Brain microvascular endothelial cell (primary cell): ENCODE measurements at regions not wholly inside any gene's neighbourhood (a gene's known extent, or its start where the extent isn't known, plus 50 kb on each side); places are given as distances from the start of the nearest gene placed in this dataset.

Experiments used
- DNase-seq: peaks from one replicate; pipeline ENCODE4 v3.0.0-alpha.2; 2020
- H3K27ac ChIP-seq: fragments of 250-450 bp; sonication (Bioruptor Pico); 2 replicates; pipeline ENCODE4 v1.5.1; 2020; ENCODE audit warnings: mild to moderate bottlenecking, moderate library complexity
- H3K27me3 ChIP-seq: fragments of 250-450 bp; sonication (Bioruptor Pico); replicated peaks from 2 replicates; pipeline ENCODE4 v1.5.1; 2020; ENCODE audit warnings: mild to moderate bottlenecking
- H3K36me3 ChIP-seq: fragments of 250-450 bp; sonication (Bioruptor Pico); replicated peaks from 2 replicates; pipeline ENCODE4 v1.5.1; 2020; ENCODE audit warnings: mild to moderate bottlenecking
- H3K4me3 ChIP-seq: 2 replicates; pipeline ENCODE4 v1.5.1; 2011; ENCODE audit warnings: low read depth, mild to moderate bottlenecking, control low read depth, low read length, moderate library complexity
- in situ Hi-C: cut with HindIII; loops from 2 replicates; pipeline ENCODE4 v1.10.0; 2017; ENCODE audit warnings: low sequenced_read_pairs, low pct_ligation_motif_present
- TF ChIP-seq, protein P1 (sequence below): IDR thresholded peaks from 2 replicates; pipeline ENCODE4 v1.5.1; 2011; ENCODE audit warnings: low read depth, mild to moderate bottlenecking, moderate library complexity, low read length, control low read depth, inconsistent platforms; ENCODE audit errors: missing control alignments

DNA sequence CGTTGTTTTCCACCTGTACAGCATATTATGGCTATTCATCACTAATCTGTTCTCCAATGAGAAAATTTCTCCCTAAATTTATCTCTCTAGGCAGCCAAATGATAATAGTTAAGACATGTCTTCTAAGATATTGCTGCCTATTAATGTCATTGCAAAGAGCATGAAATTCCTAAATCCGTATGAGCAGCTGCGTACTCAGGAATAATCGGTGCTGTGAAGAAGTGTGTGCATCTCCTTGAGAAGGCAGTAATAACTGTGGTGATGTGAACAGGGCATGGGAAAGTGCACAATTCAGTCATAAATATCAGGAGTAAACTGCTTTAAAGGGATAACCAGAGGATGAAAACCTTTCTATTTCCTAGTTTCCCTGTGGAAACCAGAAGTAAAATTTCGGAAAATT, 112.2 kb downstream of the SLITRK5 start:
- in situ Hi-C loops, result no loop called here
- DNase-seq, result no peak
- no peak overlapping the region for H3K27ac ChIP-seq
- H3K4me3 ChIP-seq, result no peak overlapping the region
- no peaks in the 10 kb centered on the region for H3K36me3 ChIP-seq
- TF ChIP-seq, protein P1, sequence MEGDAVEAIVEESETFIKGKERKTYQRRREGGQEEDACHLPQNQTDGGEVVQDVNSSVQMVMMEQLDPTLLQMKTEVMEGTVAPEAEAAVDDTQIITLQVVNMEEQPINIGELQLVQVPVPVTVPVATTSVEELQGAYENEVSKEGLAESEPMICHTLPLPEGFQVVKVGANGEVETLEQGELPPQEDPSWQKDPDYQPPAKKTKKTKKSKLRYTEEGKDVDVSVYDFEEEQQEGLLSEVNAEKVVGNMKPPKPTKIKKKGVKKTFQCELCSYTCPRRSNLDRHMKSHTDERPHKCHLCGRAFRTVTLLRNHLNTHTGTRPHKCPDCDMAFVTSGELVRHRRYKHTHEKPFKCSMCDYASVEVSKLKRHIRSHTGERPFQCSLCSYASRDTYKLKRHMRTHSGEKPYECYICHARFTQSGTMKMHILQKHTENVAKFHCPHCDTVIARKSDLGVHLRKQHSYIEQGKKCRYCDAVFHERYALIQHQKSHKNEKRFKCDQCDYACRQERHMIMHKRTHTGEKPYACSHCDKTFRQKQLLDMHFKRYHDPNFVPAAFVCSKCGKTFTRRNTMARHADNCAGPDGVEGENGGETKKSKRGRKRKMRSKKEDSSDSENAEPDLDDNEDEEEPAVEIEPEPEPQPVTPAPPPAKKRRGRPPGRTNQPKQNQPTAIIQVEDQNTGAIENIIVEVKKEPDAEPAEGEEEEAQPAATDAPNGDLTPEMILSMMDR, result no peak
- H3K27me3 ChIP-seq, result no peaks in the 10 kb centered on the region

DNA sequence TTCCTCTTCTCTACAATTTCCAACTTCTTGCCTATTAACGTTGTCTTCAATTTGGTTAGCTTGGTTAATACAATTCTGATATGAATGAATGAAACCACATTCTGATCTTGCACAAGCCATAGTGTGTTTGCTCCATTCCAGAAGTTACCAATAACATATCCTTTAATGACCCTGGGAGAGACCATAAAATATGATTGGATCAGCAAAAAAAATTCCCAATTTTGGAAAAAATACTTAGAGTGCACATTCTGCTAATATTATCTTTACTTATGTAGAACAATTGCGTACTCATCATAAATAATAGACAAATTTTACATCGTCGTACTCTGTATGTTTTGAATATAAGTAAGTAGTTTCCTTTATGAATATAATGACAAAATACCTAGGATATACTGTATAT, 117.2 kb downstream of the SLITRK5 start:
- H3K4me3 ChIP-seq, result no peak overlapping the region
- TF ChIP-seq, protein P1, result no peak
- in situ Hi-C loops, result no loop called here
- H3K36me3 ChIP-seq, result no peaks in the 10 kb centered on the region
- H3K27ac ChIP-seq, result no peak overlapping the region
- no peaks in the 10 kb centered on the region for H3K27me3 ChIP-seq
- no peak for DNase-seq

DNA sequence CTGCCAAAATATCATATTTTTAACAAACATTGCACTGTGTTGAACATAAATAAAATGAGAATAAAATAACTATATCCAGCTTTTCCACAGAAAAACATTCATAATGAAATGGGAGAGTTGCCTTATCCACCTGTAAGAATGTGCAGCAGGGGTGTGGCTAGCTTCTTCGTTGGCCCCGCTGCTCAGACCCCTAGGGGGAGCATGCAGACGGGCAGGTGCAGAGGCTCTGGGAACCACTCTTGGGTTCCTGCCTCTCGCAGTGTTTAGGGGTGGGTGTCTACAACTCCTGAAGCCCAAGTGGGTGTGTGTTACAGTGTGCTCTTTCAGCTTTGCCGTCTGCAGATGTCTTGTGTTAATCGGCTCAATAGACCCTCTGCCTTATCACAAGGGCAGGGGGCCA, 121.7 kb downstream of the SLITRK5 start:
- Histone ChIP-seq H3K36me3 (no peaks in the 10 kb centered on the region), H3K27me3 (no peaks in the 10 kb centered on the region), H3K27ac (no peak overlapping the region), H3K4me3 (no peak overlapping the region)
- DNase-seq, result no peak
- in situ Hi-C loops, result no loop called here
- TF ChIP-seq, protein P1, result no peak

DNA sequence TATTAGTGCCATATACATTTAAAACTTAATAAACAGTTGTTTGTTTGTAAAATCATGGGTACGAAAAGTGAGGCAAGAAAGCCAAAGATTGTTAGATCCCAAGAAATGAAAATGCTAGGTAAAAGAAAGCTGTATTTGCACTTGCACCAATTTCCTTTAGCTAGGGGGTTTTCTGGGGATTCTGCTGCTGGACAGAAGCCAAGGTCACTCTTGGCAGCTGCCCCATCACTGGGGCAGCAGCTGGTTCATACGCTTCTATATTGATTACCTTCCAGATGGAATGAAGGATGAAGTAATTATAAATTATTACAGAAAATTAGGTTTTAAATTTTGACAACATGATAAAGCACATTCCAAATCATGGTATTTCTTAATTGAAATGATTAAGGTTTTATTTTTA, 127.4 kb downstream of the SLITRK5 start:
- in situ Hi-C loops, result no loop called here
- no peak overlapping the region for H3K4me3 ChIP-seq
- no peaks in the 10 kb centered on the region for H3K27me3 ChIP-seq
- TF ChIP-seq, protein P1, result no peak
- no peak for DNase-seq
- H3K36me3 ChIP-seq, result no peaks in the 10 kb centered on the region
- no peak overlapping the region for H3K27ac ChIP-seq

DNA sequence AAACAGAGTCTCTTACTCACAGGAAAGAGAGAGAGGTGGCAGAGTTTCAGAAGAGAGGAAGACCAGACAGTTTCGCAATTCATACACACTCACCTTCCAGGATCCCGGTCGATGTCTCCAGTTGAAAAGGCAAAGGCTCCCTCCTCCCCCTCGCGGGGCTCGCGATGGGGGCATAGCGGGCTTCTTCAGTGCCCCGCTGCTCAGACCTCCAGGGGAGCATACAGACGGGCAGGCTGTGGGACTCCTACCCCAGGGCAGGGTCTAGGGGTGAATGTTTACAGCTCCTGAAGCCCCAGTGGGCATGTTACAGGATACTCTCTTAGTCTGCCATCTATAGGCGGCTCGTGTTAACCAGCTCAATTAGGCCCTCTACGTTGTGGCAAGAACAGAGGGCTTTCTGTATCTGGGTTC, 139.2 kb downstream of the SLITRK5 start:
- no peak overlapping the region for H3K4me3 ChIP-seq
- TF ChIP-seq, protein P1, result no peak
- H3K27me3 ChIP-seq, result no peaks in the 10 kb centered on the region
- no peak for DNase-seq
- H3K36me3 ChIP-seq, result no peaks in the 10 kb centered on the region
- in situ Hi-C loops, result no loop called here
- no peak overlapping the region for H3K27ac ChIP-seq

DNA sequence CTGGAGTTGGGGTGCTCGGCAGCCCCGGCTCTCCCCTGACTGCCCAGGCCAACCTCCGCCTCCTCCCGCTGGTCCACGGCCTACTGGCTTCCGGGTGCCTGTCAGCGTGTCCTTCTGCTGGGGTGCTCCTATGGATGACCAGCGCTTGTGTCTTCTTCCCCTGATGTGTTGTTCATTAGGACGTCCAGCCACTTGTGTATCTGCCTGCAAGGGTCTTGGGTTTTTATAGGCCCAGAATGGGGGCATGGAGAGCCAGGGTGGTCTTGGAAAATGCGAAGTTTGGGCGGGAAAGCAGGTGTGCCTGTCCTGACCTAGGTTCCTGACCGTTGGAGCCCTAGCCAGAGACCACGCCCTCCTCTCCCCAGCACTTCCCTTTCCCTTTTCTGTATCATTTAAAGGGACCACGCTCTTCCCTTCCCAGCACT, 139.8 kb downstream of the SLITRK5 start:
- Histone ChIP-seq H3K27me3 (no peaks in the 10 kb centered on the region), H3K4me3 (no peak overlapping the region), H3K36me3 (no peaks in the 10 kb centered on the region), H3K27ac (no peak overlapping the region)
- no peak for DNase-seq
- TF ChIP-seq, protein P1, result no peak
- in situ Hi-C loops, result no loop called here
